Embryonic facial prominence (tissue), 1 donor: ENCODE measurements at regions not wholly inside any gene's neighbourhood (a gene's known extent, or its start where the extent isn't known, plus 50 kb on each side); places are given as distances from the start of the nearest gene placed in this dataset.

Experiments
- DNase-seq: peaks from one replicate; pipeline ENCODE4 v3.0.0-alpha.2; 2016; ENCODE audit errors: extremely low spot score

GRCh38 chr2:16022548-16023240 lies 82.3 kb downstream of the MYCN start:
- no peak for DNase-seq

- DNase-seq, result no peak
Measured at GRCh38 chr2:16021611-16022363, 81.4 kb downstream of the MYCN start.

- DNase-seq, result no peak
Measured at GRCh38 chr2:16020389-16021008, 80.1 kb downstream of the MYCN start.

- DNase-seq, result no peak
Measured at GRCh38 chr2:16019617-16020351, 79.4 kb downstream of the MYCN start.

- no peak for DNase-seq
Measured at GRCh38 chr2:16019060-16019480, 78.7 kb downstream of the MYCN start.

- DNase-seq, result no peak
Measured at GRCh38 chr2:16018277-16019059, 78.1 kb downstream of the MYCN start.

GRCh38 chr2:16016282-16016681 lies 75.9 kb downstream of the MYCN start:
- DNase-seq, result no peak

GRCh38 chr2:16015903-16016265 lies 75.5 kb downstream of the MYCN start:
- no peak for DNase-seq

- no peak for DNase-seq
Measured at GRCh38 chr2:16015210-16015902, 75.0 kb downstream of the MYCN start.

GRCh38 chr2:16014802-16015201 lies 74.5 kb downstream of the MYCN start:
- no peak for DNase-seq

GRCh38 chr2:16014041-16014787 lies 73.9 kb downstream of the MYCN start:
- no peak for DNase-seq

- DNase-seq, result peak; percentile 21
Measured at GRCh38 chr2:16013359-16013911, 73.1 kb downstream of the MYCN start.

- no peak for DNase-seq
Measured at GRCh38 chr2:16012626-16013358, 72.4 kb downstream of the MYCN start.

GRCh38 chr2:16012029-16012596 lies 71.8 kb downstream of the MYCN start:
- no peak for DNase-seq

GRCh38 chr2:16011621-16011960 lies 71.2 kb downstream of the MYCN start:
- no peak for DNase-seq

GRCh38 chr2:16010951-16011620 lies 70.7 kb downstream of the MYCN start:
- DNase-seq, result no peak

GRCh38 chr2:16010011-16010410 lies 69.7 kb downstream of the MYCN start:
- no peak for DNase-seq

GRCh38 chr2:16009560-16009959 lies 69.2 kb downstream of the MYCN start:
- no peak for DNase-seq
